Hepatocyte (in vitro differentiated cells): ENCODE measurements at regions not wholly inside any gene's neighbourhood (a gene's known extent, or its start where the extent isn't known, plus 50 kb on each side); places are given as distances from the start of the nearest gene placed in this dataset.

ENCODE experiments used
- EZH2 ChIP-seq: fragments of 200-600 bp; sonication (generic); IDR thresholded peaks from 2 replicates; pipeline ENCODE4 v1.6.1; 2016; ENCODE audit warnings: antibody characterized with exemption, mild to moderate bottlenecking, borderline replicate concordance
- EZH2phosphoT487 ChIP-seq: fragments of 200-600 bp; sonication (generic); IDR thresholded peaks from one replicate; pipeline ENCODE4 v1.6.1; 2018; ENCODE audit warnings: antibody characterized with exemption, mild to moderate bottlenecking, low read depth, moderate library complexity; ENCODE audit not compliant: unreplicated experiment, severe bottlenecking
- TF ChIP-seq, protein P1 (sequence below): fragments of 200-600 bp; sonication (generic); IDR thresholded peaks from 2 replicates; pipeline ENCODE4 v1.5.1; 2016; ENCODE audit warnings: antibody characterized with exemption, mild to moderate bottlenecking; ENCODE audit not compliant: poor library complexity

DNA sequence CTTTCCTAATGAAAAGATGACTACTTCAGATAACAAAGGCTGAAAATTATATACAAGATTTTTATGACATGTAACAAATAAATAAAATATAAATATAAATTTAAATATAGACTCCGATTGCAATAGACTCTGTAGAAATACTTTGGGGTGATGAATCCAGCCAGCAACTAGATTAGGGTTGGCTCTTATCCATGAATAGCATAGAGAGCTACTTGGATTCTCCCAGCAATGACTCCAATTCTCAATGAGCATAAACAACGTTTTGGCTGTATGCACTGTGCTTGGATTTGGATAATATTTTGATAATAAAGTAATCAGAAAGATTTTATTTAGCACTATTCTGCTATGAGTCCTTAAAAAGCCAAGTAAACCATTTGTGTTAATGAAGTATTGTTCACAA is 58.0 kb upstream of the LRFN5 start:
- TF ChIP-seq, protein P1, sequence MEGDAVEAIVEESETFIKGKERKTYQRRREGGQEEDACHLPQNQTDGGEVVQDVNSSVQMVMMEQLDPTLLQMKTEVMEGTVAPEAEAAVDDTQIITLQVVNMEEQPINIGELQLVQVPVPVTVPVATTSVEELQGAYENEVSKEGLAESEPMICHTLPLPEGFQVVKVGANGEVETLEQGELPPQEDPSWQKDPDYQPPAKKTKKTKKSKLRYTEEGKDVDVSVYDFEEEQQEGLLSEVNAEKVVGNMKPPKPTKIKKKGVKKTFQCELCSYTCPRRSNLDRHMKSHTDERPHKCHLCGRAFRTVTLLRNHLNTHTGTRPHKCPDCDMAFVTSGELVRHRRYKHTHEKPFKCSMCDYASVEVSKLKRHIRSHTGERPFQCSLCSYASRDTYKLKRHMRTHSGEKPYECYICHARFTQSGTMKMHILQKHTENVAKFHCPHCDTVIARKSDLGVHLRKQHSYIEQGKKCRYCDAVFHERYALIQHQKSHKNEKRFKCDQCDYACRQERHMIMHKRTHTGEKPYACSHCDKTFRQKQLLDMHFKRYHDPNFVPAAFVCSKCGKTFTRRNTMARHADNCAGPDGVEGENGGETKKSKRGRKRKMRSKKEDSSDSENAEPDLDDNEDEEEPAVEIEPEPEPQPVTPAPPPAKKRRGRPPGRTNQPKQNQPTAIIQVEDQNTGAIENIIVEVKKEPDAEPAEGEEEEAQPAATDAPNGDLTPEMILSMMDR: no peak
- TF ChIP-seq EZH2phosphoT487: no peak
- no peak for TF ChIP-seq EZH2
